Activated CD8-positive, alpha-beta memory T cell treated with anti-CD3 and anti-CD28 coated beads, Interleukin-2, amount 10 ng/mL, durations not matched to agents 7 days and 5 days (primary cell): ENCODE measurements at regions not wholly inside any gene's neighbourhood (a gene's known extent, or its start where the extent isn't known, plus 50 kb on each side); places are given as distances from the start of the nearest gene placed in this dataset.

Source experiments
- ATAC-seq: fragments of 150-1000 bp; cut with Tn5 transposase; one replicate; pipeline ENCODE4 v1.10.0; 2021; ENCODE audit warnings: moderate library complexity
- CTCF ChIA-PET: fragments of 350-600 bp; sonication (Branson Sonifier 250); formaldehyde crosslinking; loops from one replicate; lab custom pipeline; 2021; ENCODE audit warnings: antibody characterized with exemption; lab: Charles Lee
- DNase-seq: peaks from one replicate; pipeline ENCODE4 v3.0.0-alpha.2; 2020
- H3K27ac Mint-ChIP-seq: one replicate; pipeline ENCODE4 v1.8.0; 2021; ENCODE audit warnings: mild to moderate bottlenecking, mixed read lengths
- H3K27me3 Mint-ChIP-seq: one replicate; pipeline ENCODE4 v1.8.0; 2021; ENCODE audit warnings: mixed read lengths
- H3K36me3 Mint-ChIP-seq: one replicate; pipeline ENCODE4 v1.8.0; 2021; ENCODE audit warnings: mild to moderate bottlenecking, mixed read lengths
- H3K4me1 Mint-ChIP-seq: one replicate; pipeline ENCODE4 v1.8.0; 2021; ENCODE audit warnings: mixed read lengths
- H3K4me3 Mint-ChIP-seq: one replicate; pipeline ENCODE4 v1.8.0; 2021; ENCODE audit warnings: mild to moderate bottlenecking, moderate library complexity, mixed read lengths
- H3K9me3 Mint-ChIP-seq: one replicate; pipeline ENCODE4 v1.8.0; 2022; ENCODE audit warnings: low read depth, mixed read lengths

GRCh38 chr10:44558521-44558920, 173.6 kb upstream of the CXCL12 start:
- Mint-ChIP-seq H3K4me3 (no peak overlapping the region), H3K36me3 (no peaks in the 10 kb centered on the region), H3K4me1 (no peaks in the 10 kb centered on the region), H3K27ac (no peak overlapping the region), H3K27me3 (no peaks in the 10 kb centered on the region), H3K9me3 (no peaks in the 10 kb centered on the region)
- CTCF ChIA-PET: no interaction called here
- ATAC-seq: no peak
- DNase-seq: no peak

- no peaks in the 10 kb centered on the region for H3K4me1 Mint-ChIP-seq
- no peak for ATAC-seq
- no peaks in the 10 kb centered on the region for H3K9me3 Mint-ChIP-seq
- H3K36me3 Mint-ChIP-seq: no peaks in the 10 kb centered on the region
- no peak overlapping the region for H3K27ac Mint-ChIP-seq
- H3K4me3 Mint-ChIP-seq: no peak overlapping the region
- CTCF ChIA-PET: no interaction called here
- no peaks in the 10 kb centered on the region for H3K27me3 Mint-ChIP-seq
- no peak for DNase-seq
These were observed 179.5 kb upstream of the CXCL12 start for GRCh38 chr10:44564361-44564760.

GRCh38 chr10:44564790-44565189, 179.9 kb upstream of the CXCL12 start:
- H3K4me1 Mint-ChIP-seq: no peaks in the 10 kb centered on the region
- CTCF ChIA-PET: no interaction called here
- no peak overlapping the region for H3K27ac Mint-ChIP-seq
- H3K36me3 Mint-ChIP-seq: no peaks in the 10 kb centered on the region
- DNase-seq: no peak
- no peak overlapping the region for H3K4me3 Mint-ChIP-seq
- H3K27me3 Mint-ChIP-seq: no peaks in the 10 kb centered on the region
- ATAC-seq: no peak
- no peaks in the 10 kb centered on the region for H3K9me3 Mint-ChIP-seq

GRCh38 chr10:44566786-44567185, 181.9 kb upstream of the CXCL12 start:
- no peak for DNase-seq
- no peak for ATAC-seq
- H3K4me3 Mint-ChIP-seq: no peak overlapping the region
- H3K36me3 Mint-ChIP-seq: no peaks in the 10 kb centered on the region
- H3K4me1 Mint-ChIP-seq: no peaks in the 10 kb centered on the region
- CTCF ChIA-PET: no interaction called here
- H3K27me3 Mint-ChIP-seq: no peaks in the 10 kb centered on the region
- H3K9me3 Mint-ChIP-seq: no peaks in the 10 kb centered on the region
- H3K27ac Mint-ChIP-seq: no peak overlapping the region

GRCh38 chr10:44567471-44567870, 182.6 kb upstream of the CXCL12 start:
- Mint-ChIP-seq H3K27me3 (no peaks in the 10 kb centered on the region), H3K36me3 (no peaks in the 10 kb centered on the region), H3K4me3 (no peak overlapping the region), H3K9me3 (no peaks in the 10 kb centered on the region), H3K4me1 (no peaks in the 10 kb centered on the region), H3K27ac (no peak overlapping the region)
- DNase-seq (no peak), ATAC-seq (no peak)
- CTCF ChIA-PET: no interaction called here

GRCh38 chr10:44569193-44570091, 184.5 kb upstream of the CXCL12 start:
- ATAC-seq (no peak), DNase-seq (no peak)
- CTCF ChIA-PET: no interaction called here
- no peaks in the 10 kb centered on the region for H3K4me1 Mint-ChIP-seq
- no peak overlapping the region for H3K4me3 Mint-ChIP-seq
- no peaks in the 10 kb centered on the region for H3K27me3 Mint-ChIP-seq
- no peaks in the 10 kb centered on the region for H3K36me3 Mint-ChIP-seq
- H3K27ac Mint-ChIP-seq: no peak overlapping the region
- H3K9me3 Mint-ChIP-seq: no peaks in the 10 kb centered on the region

GRCh38 chr10:44571701-44572100, 186.8 kb upstream of the CXCL12 start:
- Mint-ChIP-seq H3K27ac (no peak overlapping the region), H3K36me3 (no peaks in the 10 kb centered on the region), H3K9me3 (no peaks in the 10 kb centered on the region), H3K4me1 (no peaks in the 10 kb centered on the region), H3K27me3 (no peaks in the 10 kb centered on the region), H3K4me3 (no peak overlapping the region)
- DNase-seq (no peak), ATAC-seq (no peak)
- CTCF ChIA-PET: no interaction called here

- Mint-ChIP-seq H3K4me3 (no peak overlapping the region), H3K27me3 (no peaks in the 10 kb centered on the region), H3K4me1 (no peaks in the 10 kb centered on the region), H3K9me3 (no peaks in the 10 kb centered on the region), H3K27ac (no peak overlapping the region), H3K36me3 (no peaks in the 10 kb centered on the region)
- ATAC-seq (no peak), DNase-seq (no peak)
- CTCF ChIA-PET: no interaction called here
These were observed 187.2 kb upstream of the CXCL12 start for GRCh38 chr10:44572146-44572545.

GRCh38 chr10:44573821-44574220, 188.9 kb upstream of the CXCL12 start:
- Mint-ChIP-seq H3K27ac (no peak overlapping the region), H3K9me3 (no peaks in the 10 kb centered on the region), H3K4me3 (no peak overlapping the region), H3K27me3 (no peaks in the 10 kb centered on the region), H3K4me1 (no peaks in the 10 kb centered on the region), H3K36me3 (no peaks in the 10 kb centered on the region)
- ATAC-seq (no peak), DNase-seq (no peak)
- CTCF ChIA-PET: no interaction called here

- Mint-ChIP-seq H3K9me3 (no peaks in the 10 kb centered on the region), H3K27ac (no peak overlapping the region), H3K4me3 (no peak overlapping the region), H3K36me3 (no peaks in the 10 kb centered on the region), H3K27me3 (no peaks in the 10 kb centered on the region), H3K4me1 (no peaks in the 10 kb centered on the region)
- CTCF ChIA-PET: no interaction called here
- DNase-seq (no peak), ATAC-seq (no peak)
These were observed 189.9 kb upstream of the CXCL12 start for GRCh38 chr10:44574596-44575480.

- Mint-ChIP-seq H3K9me3 (no peaks in the 10 kb centered on the region), H3K27ac (no peak overlapping the region), H3K36me3 (no peaks in the 10 kb centered on the region), H3K4me3 (no peak overlapping the region), H3K27me3 (no peaks in the 10 kb centered on the region), H3K4me1 (no peaks in the 10 kb centered on the region)
- CTCF ChIA-PET: no interaction called here
- ATAC-seq (no peak), DNase-seq (no peak)
These were observed 190.9 kb upstream of the CXCL12 start for GRCh38 chr10:44575601-44576380.

GRCh38 chr10:44576702-44577191, 191.8 kb upstream of the CXCL12 start:
- H3K4me3 Mint-ChIP-seq: no peak overlapping the region
- CTCF ChIA-PET: no interaction called here
- H3K36me3 Mint-ChIP-seq: no peaks in the 10 kb centered on the region
- ATAC-seq (no peak), DNase-seq (no peak)
- H3K27me3 Mint-ChIP-seq: no peaks in the 10 kb centered on the region
- H3K9me3 Mint-ChIP-seq: no peaks in the 10 kb centered on the region
- no peaks in the 10 kb centered on the region for H3K4me1 Mint-ChIP-seq
- no peak overlapping the region for H3K27ac Mint-ChIP-seq

- ATAC-seq (no peak), DNase-seq (no peak)
- H3K4me1 Mint-ChIP-seq: no peaks in the 10 kb centered on the region
- CTCF ChIA-PET: no interaction called here
- no peaks in the 10 kb centered on the region for H3K27me3 Mint-ChIP-seq
- no peaks in the 10 kb centered on the region for H3K36me3 Mint-ChIP-seq
- no peak overlapping the region for H3K4me3 Mint-ChIP-seq
- H3K27ac Mint-ChIP-seq: no peak overlapping the region
- H3K9me3 Mint-ChIP-seq: no peaks in the 10 kb centered on the region
These were observed 192.6 kb upstream of the CXCL12 start for GRCh38 chr10:44577533-44577932.
